C4-2B (cell line): ENCODE measurements at regions not wholly inside any gene's neighbourhood (a gene's known extent, or its start where the extent isn't known, plus 50 kb on each side); places are given as distances from the start of the nearest gene placed in this dataset.
"Not testable (repeated sequence)": the region's sequence is repeated elsewhere in the genome, so short reads cannot be mapped to it uniquely, and the experiment has no call there.

ENCODE experiments used
- H3K27ac ChIP-seq: fragments of 450-650 bp; 2 replicates; pipeline ENCODE4 v1.5.1; 2017
- ZFX ChIP-seq: fragments of 450-650 bp; IDR thresholded peaks from 2 replicates; pipeline ENCODE4 v1.6.1; 2017
- TF ChIP-seq, protein P1 (sequence below): fragments of 450-650 bp; conservative IDR thresholded peaks from 2 replicates; pipeline ENCODE4 v1.5.1; 2017; ENCODE audit warnings: mild to moderate bottlenecking

DNA sequence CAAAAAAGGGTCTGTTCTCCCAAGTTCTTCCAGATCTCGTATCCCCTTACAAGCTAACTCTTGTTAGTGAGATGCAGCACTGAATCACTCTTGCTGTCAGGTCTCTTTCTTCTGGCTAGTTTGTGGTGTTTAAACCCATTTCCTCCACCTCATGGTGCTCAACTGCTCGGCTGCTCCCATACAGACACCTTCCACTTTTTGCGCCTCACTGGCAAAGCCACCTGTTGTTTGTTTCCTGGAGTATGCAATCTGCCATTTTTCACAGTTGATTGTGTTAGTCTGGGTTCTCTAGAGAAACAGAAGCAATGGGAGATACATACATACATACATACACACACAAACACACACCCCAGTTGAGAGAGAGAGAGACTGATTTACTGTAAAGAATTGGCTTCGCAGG is 124.4 kb upstream of the SP8 start:
- H3K27ac ChIP-seq = no peak overlapping the region
- no peak for TF ChIP-seq ZFX
- TF ChIP-seq, protein P1, sequence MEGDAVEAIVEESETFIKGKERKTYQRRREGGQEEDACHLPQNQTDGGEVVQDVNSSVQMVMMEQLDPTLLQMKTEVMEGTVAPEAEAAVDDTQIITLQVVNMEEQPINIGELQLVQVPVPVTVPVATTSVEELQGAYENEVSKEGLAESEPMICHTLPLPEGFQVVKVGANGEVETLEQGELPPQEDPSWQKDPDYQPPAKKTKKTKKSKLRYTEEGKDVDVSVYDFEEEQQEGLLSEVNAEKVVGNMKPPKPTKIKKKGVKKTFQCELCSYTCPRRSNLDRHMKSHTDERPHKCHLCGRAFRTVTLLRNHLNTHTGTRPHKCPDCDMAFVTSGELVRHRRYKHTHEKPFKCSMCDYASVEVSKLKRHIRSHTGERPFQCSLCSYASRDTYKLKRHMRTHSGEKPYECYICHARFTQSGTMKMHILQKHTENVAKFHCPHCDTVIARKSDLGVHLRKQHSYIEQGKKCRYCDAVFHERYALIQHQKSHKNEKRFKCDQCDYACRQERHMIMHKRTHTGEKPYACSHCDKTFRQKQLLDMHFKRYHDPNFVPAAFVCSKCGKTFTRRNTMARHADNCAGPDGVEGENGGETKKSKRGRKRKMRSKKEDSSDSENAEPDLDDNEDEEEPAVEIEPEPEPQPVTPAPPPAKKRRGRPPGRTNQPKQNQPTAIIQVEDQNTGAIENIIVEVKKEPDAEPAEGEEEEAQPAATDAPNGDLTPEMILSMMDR = no peak

DNA sequence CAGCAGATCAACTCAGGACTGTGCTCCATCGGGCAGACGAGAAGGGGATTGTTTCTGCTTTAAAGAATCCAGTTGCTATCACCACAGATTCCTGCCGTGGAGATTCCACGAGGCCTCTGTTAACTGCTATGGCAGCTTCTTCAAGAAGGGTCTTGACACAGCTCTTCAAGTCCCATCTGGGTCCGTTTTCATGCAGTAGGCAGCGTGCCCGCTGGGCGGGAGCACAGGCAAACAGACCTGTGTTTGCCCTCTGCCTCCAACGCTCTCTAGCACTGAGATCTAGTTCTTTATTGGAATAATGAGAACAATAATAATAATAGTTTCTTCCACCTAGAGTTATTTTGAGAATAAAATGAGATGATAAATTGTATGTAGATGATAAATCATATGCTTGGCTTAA is 127.2 kb upstream of the SP8 start:
- H3K27ac ChIP-seq = no peak overlapping the region
- TF ChIP-seq, protein P1 = no peak
- no peak for TF ChIP-seq ZFX

DNA sequence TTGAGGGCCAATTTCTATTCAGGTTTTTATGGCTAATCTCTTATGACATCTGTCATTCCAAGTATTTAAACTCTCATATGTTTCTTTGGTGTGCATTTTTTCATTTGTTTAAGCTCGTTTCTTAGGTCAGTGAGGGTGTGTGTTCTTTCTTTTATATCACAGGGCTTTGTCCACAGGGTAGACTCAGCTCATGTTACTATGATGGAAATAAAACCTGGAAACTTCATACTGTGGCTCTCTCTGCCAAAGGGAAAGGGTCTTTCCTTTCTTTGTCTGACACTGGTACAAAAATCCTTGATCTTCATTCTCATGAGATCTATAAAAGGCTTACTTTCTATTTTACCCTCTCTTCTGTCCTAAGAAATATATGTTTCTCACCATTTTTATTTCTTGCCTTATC is 129.6 kb upstream of the SP8 start:
- H3K27ac ChIP-seq = peak overlapping the region; percentile 73; the same call in 1 of the 2 replicates
- no peak for TF ChIP-seq ZFX
- TF ChIP-seq, protein P1 = no peak

DNA sequence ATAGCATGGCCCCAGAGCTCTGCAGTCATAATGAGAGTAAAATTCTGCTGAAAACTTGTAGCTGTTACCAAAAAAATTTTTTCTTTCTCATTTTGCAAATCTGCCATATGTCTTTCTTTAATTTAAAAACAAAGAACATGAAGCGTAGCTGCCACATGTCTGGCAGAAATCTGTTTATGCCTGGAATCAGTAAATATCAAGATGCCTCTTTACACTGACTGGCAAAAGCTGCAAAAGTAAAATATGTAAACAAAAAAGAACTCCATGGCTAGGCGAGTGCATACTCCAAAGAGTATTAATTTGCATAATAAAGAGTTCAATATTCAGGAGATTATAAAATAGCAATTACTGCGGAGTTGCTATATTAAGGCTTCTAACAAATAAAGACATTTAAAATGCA is 130.9 kb upstream of the SP8 start:
- H3K27ac ChIP-seq = peak overlapping the region; percentile 73; the same call in 1 of the 2 replicates
- no peak for TF ChIP-seq ZFX
- TF ChIP-seq, protein P1 = no peak

DNA sequence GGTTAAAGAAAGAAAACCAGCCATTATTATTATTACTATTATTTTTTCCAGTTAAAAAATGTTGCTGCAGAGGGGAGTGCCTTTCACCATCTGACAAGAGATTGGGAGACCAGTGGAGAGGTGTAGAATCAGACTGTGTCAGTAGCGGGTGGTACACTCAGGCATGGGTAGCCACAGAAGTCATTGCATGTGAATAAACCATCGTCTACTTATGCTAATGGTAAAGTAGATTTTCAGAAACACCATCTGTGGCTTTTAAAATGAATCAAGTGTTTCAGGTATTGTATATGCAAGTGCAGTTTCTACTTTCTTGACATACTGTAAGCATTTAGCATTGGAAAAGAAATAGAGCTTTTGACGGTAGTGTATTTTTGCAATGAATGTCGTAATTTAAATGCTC is 131.5 kb upstream of the SP8 start:
- no peak overlapping the region for H3K27ac ChIP-seq
- TF ChIP-seq, protein P1 = no peak
- no peak for TF ChIP-seq ZFX

DNA sequence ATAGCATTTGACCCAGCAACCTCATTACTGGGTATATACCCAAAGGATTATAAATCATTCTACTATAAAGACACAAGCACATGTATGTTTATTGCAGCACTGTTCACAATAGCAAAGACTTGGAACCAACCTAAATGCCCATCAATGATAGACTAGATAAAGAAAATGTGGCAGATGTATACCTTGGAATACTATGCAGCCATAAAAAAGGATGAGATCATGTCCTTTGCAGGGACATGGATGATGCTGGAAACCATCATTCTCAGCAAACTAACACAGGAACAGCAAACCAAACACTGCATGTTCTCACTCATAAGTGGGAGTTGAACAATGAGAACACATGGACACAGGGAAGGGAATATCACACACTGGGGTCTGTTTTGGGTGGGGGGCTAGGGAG is 140.5 kb upstream of the SP8 start:
- H3K27ac ChIP-seq = not testable (repeated sequence)

DNA sequence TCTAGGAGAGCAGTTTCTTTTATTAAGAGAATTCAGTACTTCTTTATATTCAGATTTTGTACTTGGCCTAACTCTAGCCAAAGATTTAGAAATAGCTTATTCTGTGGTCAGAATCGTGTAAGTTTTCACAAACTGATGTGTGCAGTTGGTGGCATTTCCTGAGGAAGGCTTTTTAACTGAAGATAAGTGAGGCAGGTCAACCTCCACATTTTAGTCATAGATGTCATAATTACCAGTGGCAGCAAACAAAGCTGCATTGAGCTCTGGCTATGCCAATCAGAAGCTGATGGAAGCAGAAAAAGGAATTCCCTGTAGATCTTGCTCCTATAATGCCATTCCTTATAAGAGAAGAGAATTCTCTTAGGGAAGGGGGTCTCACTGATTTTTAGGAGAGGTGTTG is 141.3 kb upstream of the SP8 start:
- TF ChIP-seq ZFX = no peak
- TF ChIP-seq, protein P1 = no peak
- no peak overlapping the region for H3K27ac ChIP-seq

DNA sequence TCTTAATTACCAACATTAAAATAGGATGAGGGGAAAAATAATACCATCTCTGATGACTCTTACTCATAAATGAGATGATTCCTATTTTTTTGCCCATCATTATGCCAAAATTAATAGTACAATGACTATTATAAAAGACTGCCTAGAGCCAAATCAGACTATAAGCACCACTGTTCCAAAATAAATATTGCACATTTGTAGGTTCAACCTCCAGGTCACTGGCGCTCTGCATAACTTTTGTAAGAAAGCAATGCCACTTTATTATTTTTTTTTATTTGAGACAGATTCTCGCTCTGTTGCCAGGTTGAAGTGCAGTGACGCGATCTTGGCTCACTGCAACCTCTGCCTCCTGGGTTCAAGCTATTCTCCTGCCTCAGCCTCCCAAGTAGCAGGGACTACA is 142.5 kb upstream of the SP8 start:
- TF ChIP-seq, protein P1 = no peak
- TF ChIP-seq ZFX = no peak
- H3K27ac ChIP-seq = no peak overlapping the region
